Nephron (organoid): ENCODE measurements at regions not wholly inside any gene's neighbourhood (a gene's known extent, or its start where the extent isn't known, plus 50 kb on each side); places are given as distances from the start of the nearest gene placed in this dataset.

Experiments
- H3K27ac Mint-ChIP-seq, 3 experiments: 2 replicates each; pipeline ENCODE4 v1.8.0; 2020; ENCODE audit warnings: mixed read lengths in 3 of 3, mild to moderate bottlenecking in 2 of 3, moderate library complexity in 1 of 3
- H3K27me3 Mint-ChIP-seq: 2 replicates; pipeline ENCODE4 v1.8.0; 2021; ENCODE audit warnings: low read depth, mild to moderate bottlenecking, moderate library complexity, mixed read lengths
- H3K36me3 Mint-ChIP-seq: 2 replicates; pipeline ENCODE4 v1.8.0; 2020; ENCODE audit warnings: low read depth, mixed read lengths
- H3K4me1 Mint-ChIP-seq: 2 replicates; pipeline ENCODE4 v1.8.0; 2020; ENCODE audit warnings: mixed read lengths
- H3K4me3 Mint-ChIP-seq, 3 experiments: 2 replicates each; pipeline ENCODE4 v1.8.0; 2020; ENCODE audit warnings: mild to moderate bottlenecking in 3 of 3, mixed read lengths in 3 of 3, moderate library complexity in 2 of 3
- H3K9me3 Mint-ChIP-seq: 2 replicates; pipeline ENCODE4 v1.8.0; 2020; ENCODE audit warnings: mixed read lengths
- CTCF ChIP-seq, 3 experiments: fragments of 200-600 bp; sonication (generic); IDR thresholded peaks; one replicate each; pipeline ENCODE4 v1.5.0; 2021; ENCODE audit warnings: antibody characterized with exemption in 3 of 3; ENCODE audit not compliant: unreplicated experiment in 3 of 3

GRCh38 chr7:429828-430180 lies 89.8 kb downstream of the PDGFA start:
- H3K36me3 Mint-ChIP-seq: no peaks in the 10 kb centered on the region
- H3K4me3 Mint-ChIP-seq: no peak overlapping the region
- no peak for TF ChIP-seq CTCF (IDR thresholded peaks at IDR 0.05; ENCODE audit: unreplicated experiment in 3 of 3)
- peaks cover 14% of the 10 kb centered on the region for H3K27me3 Mint-ChIP-seq
- peaks cover 8% of the 10 kb centered on the region for H3K4me1 Mint-ChIP-seq
- no peak overlapping the region for H3K27ac Mint-ChIP-seq
- H3K9me3 Mint-ChIP-seq: peaks cover 7% of the 10 kb centered on the region

GRCh38 chr7:431041-431440 lies 88.6 kb downstream of the PDGFA start:
- Mint-ChIP-seq H3K9me3 (peaks cover 7% of the 10 kb centered on the region), H3K27me3 (peaks cover 14% of the 10 kb centered on the region), H3K4me1 (peaks cover 20% of the 10 kb centered on the region), H3K36me3 (no peaks in the 10 kb centered on the region), H3K27ac (no peak overlapping the region), H3K4me3 (no peak overlapping the region)
- TF ChIP-seq CTCF (IDR thresholded peaks at IDR 0.05; ENCODE audit: unreplicated experiment in 3 of 3): no peak

- H3K27ac Mint-ChIP-seq: no peak overlapping the region
- no peaks in the 10 kb centered on the region for H3K36me3 Mint-ChIP-seq
- no peak overlapping the region for H3K4me3 Mint-ChIP-seq
- no peak for TF ChIP-seq CTCF (IDR thresholded peaks at IDR 0.05; ENCODE audit: unreplicated experiment in 3 of 3)
- H3K9me3 Mint-ChIP-seq: peaks cover 7% of the 10 kb centered on the region
- H3K27me3 Mint-ChIP-seq: peaks cover 14% of the 10 kb centered on the region
- H3K4me1 Mint-ChIP-seq: peaks cover 21% of the 10 kb centered on the region
Measured at GRCh38 chr7:431658-432111, 88.0 kb downstream of the PDGFA start.

- peaks cover 14% of the 10 kb centered on the region for H3K27me3 Mint-ChIP-seq
Measured at GRCh38 chr7:432256-432655, 87.4 kb downstream of the PDGFA start.

GRCh38 chr7:432933-433332 lies 86.7 kb downstream of the PDGFA start:
- no peak overlapping the region for H3K27ac Mint-ChIP-seq
- H3K36me3 Mint-ChIP-seq: no peaks in the 10 kb centered on the region
- H3K27me3 Mint-ChIP-seq: peaks cover 14% of the 10 kb centered on the region
- no peak for TF ChIP-seq CTCF (IDR thresholded peaks at IDR 0.05; ENCODE audit: unreplicated experiment in 3 of 3)
- peaks cover 22% of the 10 kb centered on the region for H3K4me1 Mint-ChIP-seq
- H3K9me3 Mint-ChIP-seq: no peaks in the 10 kb centered on the region
- no peak overlapping the region for H3K4me3 Mint-ChIP-seq

More at GRCh38 chr7:432256-432655, 87.4 kb downstream of the PDGFA start:
- H3K9me3 Mint-ChIP-seq: peaks cover 4% of the 10 kb centered on the region
- TF ChIP-seq CTCF (IDR thresholded peaks at IDR 0.05; ENCODE audit: unreplicated experiment in 3 of 3): no peak
- H3K27ac Mint-ChIP-seq: no peak overlapping the region
- H3K36me3 Mint-ChIP-seq: no peaks in the 10 kb centered on the region
- peaks cover 20% of the 10 kb centered on the region for H3K4me1 Mint-ChIP-seq
- no peak overlapping the region for H3K4me3 Mint-ChIP-seq

- peaks cover 22% of the 10 kb centered on the region for H3K4me1 Mint-ChIP-seq
- H3K27me3 Mint-ChIP-seq: peaks cover 14% of the 10 kb centered on the region
- H3K36me3 Mint-ChIP-seq: no peaks in the 10 kb centered on the region
- H3K4me3 Mint-ChIP-seq: no peak overlapping the region
- no peak overlapping the region for H3K27ac Mint-ChIP-seq
- H3K9me3 Mint-ChIP-seq: no peaks in the 10 kb centered on the region
- no peak for TF ChIP-seq CTCF (IDR thresholded peaks at IDR 0.05; ENCODE audit: unreplicated experiment in 3 of 3)
Measured at GRCh38 chr7:433558-433957, 86.1 kb downstream of the PDGFA start.
